Ovary (tissue), 3 donors: ENCODE measurements at regions not wholly inside any gene's neighbourhood (a gene's known extent, or its start where the extent isn't known, plus 50 kb on each side); places are given as distances from the start of the nearest gene placed in this dataset.

Experiments used
- CTCF ChIP-seq, 3 donors: fragments of 450-650 bp in 2 of 3; fragments of 200-600 bp in 1 of 3; IDR thresholded peaks; one replicate each; pipeline versions ENCODE4 v1.5.1 to v1.8.0; 2016 to 2022; ENCODE audit warnings: antibody characterized with exemption in 3 of 3, mild to moderate bottlenecking in 1 of 3
- EP300 ChIP-seq: sonication (generic); formaldehyde crosslinking; IDR thresholded peaks from one replicate; pipeline ENCODE4 v1.6.1; 2017; ENCODE audit warnings: antibody characterized with exemption
- POLR2A ChIP-seq: fragments of 450-650 bp; IDR thresholded peaks from one replicate; pipeline ENCODE4 v1.6.1; 2017; ENCODE audit warnings: antibody characterized with exemption, mild to moderate bottlenecking, moderate library complexity
- donor health status: DM: no; HTN: no; CAD: no.

GRCh38 chrX:21047034-21047455, 327.2 kb upstream of the CNKSR2 start:
- TF ChIP-seq POLR2A = no peak
- no peak for TF ChIP-seq CTCF (IDR thresholded peaks at IDR 0.05)
- TF ChIP-seq EP300 = no peak
